NB4 (cell line): ENCODE measurements at regions not wholly inside any gene's neighbourhood (a gene's known extent, or its start where the extent isn't known, plus 50 kb on each side); places are given as distances from the start of the nearest gene placed in this dataset.

ENCODE experiments used
- DNase-seq: peaks from one replicate; pipeline ENCODE4 v3.0.0; 2010; ENCODE audit warnings: low read depth
- H3K4me3 ChIP-seq: one replicate; pipeline ENCODE4 v1.5.1; 2011; ENCODE audit warnings: mild to moderate bottlenecking, low read depth, low read length, moderate library complexity
- MYC ChIP-seq: IDR thresholded peaks from 2 replicates; pipeline ENCODE4 v1.6.1; 2011; ENCODE audit warnings: low read depth, low read length
- POLR2A ChIP-seq: IDR thresholded peaks from 2 replicates; pipeline ENCODE4 v1.6.1; 2011; ENCODE audit warnings: mild to moderate bottlenecking; ENCODE audit not compliant: insufficient read length; ENCODE audit errors: extremely low read depth
- TF ChIP-seq, protein P1 (sequence below): IDR thresholded peaks from one replicate; pipeline ENCODE4 v1.5.1; 2012; ENCODE audit warnings: low read depth, low read length
- TF ChIP-seq, protein P2 (sequence below): IDR thresholded peaks from 2 replicates; pipeline ENCODE4 v1.6.1; 2011; ENCODE audit warnings: low read depth, low read length

DNA sequence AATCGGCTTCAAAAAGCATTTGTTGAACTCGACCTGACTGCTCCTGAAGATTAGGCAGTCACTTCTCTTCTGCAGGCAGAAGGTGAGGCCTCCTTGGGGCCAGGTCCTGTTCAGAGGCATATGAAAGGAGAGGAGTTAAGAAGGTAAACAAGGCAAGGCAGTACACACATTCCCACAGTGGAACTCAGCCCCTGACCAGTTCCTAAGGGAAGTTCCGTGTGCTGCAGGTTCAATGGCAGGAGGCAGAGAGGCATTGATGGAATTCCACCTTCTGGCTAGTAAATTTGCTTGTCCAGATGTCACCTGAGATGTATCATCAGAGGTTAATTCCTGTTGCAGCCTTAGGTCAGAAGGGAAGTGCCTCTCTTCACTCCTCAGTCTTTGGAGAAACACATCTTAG is 337.0 kb upstream of the MTNR1B start:
- H3K4me3 ChIP-seq, result no peak overlapping the region
- TF ChIP-seq, protein P1, sequence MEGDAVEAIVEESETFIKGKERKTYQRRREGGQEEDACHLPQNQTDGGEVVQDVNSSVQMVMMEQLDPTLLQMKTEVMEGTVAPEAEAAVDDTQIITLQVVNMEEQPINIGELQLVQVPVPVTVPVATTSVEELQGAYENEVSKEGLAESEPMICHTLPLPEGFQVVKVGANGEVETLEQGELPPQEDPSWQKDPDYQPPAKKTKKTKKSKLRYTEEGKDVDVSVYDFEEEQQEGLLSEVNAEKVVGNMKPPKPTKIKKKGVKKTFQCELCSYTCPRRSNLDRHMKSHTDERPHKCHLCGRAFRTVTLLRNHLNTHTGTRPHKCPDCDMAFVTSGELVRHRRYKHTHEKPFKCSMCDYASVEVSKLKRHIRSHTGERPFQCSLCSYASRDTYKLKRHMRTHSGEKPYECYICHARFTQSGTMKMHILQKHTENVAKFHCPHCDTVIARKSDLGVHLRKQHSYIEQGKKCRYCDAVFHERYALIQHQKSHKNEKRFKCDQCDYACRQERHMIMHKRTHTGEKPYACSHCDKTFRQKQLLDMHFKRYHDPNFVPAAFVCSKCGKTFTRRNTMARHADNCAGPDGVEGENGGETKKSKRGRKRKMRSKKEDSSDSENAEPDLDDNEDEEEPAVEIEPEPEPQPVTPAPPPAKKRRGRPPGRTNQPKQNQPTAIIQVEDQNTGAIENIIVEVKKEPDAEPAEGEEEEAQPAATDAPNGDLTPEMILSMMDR, result no peak
- TF ChIP-seq, protein P2, sequence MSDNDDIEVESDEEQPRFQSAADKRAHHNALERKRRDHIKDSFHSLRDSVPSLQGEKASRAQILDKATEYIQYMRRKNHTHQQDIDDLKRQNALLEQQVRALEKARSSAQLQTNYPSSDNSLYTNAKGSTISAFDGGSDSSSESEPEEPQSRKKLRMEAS, result no peak
- no peak for TF ChIP-seq MYC
- no peak for TF ChIP-seq POLR2A

DNA sequence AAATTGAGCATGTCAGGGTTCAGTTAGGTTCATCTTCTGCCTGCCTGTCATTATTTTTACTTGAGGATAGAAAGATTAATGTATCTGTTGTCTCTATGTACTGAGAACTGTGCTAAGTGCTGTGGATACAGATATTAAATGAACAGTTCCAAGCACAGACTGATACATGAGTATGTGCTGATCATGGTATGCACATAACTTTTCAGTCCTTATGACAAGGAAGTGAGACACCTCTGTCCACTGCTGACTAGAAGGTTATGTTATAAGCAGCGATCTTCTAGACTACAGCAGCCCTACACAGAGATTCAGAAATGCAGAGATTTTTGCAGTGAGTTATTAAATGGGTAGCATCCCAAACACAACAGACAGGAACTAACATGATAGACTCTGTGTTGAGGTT is 335.6 kb upstream of the MTNR1B start:
- H3K4me3 ChIP-seq, result no peak overlapping the region
- DNase-seq, result no peak
- TF ChIP-seq, protein P2, result no peak
- TF ChIP-seq POLR2A, result no peak
- TF ChIP-seq MYC, result no peak
- TF ChIP-seq, protein P1, result no peak

More for the DNA sequence above, 337.0 kb upstream of the MTNR1B start:
- no peak for DNase-seq

DNA sequence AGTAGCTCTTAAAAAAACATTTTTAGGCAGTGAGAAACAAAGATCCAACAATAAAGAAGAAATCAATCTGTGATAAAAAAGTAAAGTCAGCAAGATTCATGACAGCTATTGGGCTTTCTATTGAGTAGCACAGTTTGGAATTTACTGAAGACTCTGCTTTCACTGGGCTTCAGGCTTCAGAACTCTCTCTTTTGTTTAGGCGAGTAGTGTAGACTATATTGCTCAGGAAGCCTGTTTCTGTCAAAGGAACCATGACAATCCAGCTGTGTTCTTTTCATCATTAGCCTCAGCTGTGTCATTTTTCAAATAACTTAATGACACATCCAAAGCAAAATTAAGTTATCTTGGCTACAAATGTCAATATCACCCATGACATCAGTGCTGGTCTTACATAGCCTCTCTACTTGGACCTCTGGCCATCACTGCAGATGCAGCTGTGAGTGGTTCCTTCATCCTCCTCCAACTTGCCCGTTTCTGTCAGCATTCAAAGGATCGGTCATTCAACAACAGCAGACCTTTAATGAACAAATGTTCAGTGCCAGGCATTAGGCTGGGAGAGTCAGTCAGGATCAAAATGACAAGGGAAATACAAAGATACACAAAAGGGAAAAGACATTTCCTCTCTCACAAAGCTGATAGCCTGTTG is 332.8 kb upstream of the MTNR1B start:
- no peak for TF ChIP-seq MYC
- TF ChIP-seq, protein P1, result no peak
- TF ChIP-seq, protein P2, result no peak
- TF ChIP-seq POLR2A, result no peak
- DNase-seq, result no peak
- no peak overlapping the region for H3K4me3 ChIP-seq

DNA sequence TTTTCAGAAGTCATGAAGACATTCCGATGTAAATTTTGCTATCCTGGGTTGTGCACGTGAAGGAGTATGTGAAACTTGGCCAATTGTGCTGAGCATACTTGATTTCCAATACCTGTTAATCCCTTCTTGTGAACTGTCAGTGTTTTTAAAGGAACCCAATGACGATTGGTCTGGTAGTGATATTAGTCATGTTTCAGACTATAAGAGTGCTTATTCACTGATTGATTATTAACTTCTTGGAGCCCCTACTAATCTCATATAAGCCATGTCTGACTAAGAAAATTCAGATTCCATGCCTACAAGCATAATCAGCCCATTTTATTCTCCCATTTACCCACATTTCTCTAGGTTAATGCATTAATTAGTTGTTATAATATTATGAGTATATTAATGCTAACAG is 330.8 kb upstream of the MTNR1B start:
- DNase-seq, result no peak
- TF ChIP-seq, protein P2, result no peak
- TF ChIP-seq MYC (no peak), POLR2A (no peak)
- TF ChIP-seq, protein P1, result no peak
- H3K4me3 ChIP-seq, result no peak overlapping the region

DNA sequence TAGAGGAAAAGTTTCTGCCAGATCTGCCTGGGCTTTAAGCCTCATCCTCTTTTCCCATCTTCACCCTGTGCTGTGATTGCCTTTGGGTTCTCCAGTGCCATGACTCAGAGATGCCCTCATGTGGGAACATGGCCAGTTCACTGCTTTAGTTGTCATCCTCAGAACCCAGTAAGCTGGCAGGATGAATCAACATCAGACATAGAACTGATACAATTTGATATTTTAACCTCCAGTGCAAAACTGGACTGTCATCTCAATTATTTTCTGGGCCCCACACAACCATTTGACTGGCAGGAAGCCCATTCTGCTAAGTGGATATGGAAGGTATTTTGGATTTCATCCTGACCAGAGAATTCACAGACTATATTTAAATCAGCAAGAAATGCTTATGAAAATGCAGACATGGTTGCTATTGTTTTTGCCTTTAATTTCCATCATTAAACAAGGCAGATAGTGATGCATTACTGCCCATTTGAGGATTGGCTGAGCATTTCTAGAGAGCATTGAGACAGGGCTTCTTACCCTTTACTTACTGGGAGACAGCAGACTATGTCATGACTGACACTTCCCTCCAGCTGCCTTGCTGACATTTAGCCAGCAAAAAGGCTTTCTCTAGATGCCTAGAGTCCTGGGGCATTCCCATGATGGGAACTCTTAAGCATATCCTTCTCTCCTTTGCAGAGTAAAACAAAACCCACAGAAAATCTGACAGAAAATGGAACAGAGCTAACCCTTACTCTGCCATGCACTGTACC is 327.1 kb upstream of the MTNR1B start:
- DNase-seq, result no peak
- H3K4me3 ChIP-seq, result no peak overlapping the region
- TF ChIP-seq, protein P1, result no peak
- TF ChIP-seq POLR2A (no peak), MYC (no peak)
- TF ChIP-seq, protein P2, result no peak
